Transverse colon (tissue), 4 donors: ENCODE measurements at regions not wholly inside any gene's neighbourhood (a gene's known extent, or its start where the extent isn't known, plus 50 kb on each side); places are given as distances from the start of the nearest gene placed in this dataset.

Experiments
- POLR2A ChIP-seq: fragments of 450-650 bp; IDR thresholded peaks from one replicate; pipeline ENCODE4 v1.6.1; 2016; ENCODE audit warnings: antibody characterized with exemption, mild to moderate bottlenecking, moderate library complexity
- POLR2AphosphoS5 ChIP-seq, 3 donors: sonication (generic); formaldehyde crosslinking; IDR thresholded peaks; one replicate each; pipeline ENCODE4 v1.6.1; 2016; ENCODE audit warnings: antibody characterized with exemption in 3 of 3
- TF ChIP-seq, protein P1 (sequence below), 5 experiments: fragments of 200-600 bp in 3 of 5; fragments of 450-650 bp in 2 of 5; sonication (generic) in 3 of 5; IDR thresholded peaks; 1 replicate in 2 of 5; 2 replicates in 3 of 5; pipeline ENCODE4 v1.5.1; 2016 to 2017; ENCODE audit warnings: antibody characterized with exemption in 5 of 5, inconsistent platforms in 3 of 5, mild to moderate bottlenecking in 2 of 5, moderate library complexity in 1 of 5

DNA sequence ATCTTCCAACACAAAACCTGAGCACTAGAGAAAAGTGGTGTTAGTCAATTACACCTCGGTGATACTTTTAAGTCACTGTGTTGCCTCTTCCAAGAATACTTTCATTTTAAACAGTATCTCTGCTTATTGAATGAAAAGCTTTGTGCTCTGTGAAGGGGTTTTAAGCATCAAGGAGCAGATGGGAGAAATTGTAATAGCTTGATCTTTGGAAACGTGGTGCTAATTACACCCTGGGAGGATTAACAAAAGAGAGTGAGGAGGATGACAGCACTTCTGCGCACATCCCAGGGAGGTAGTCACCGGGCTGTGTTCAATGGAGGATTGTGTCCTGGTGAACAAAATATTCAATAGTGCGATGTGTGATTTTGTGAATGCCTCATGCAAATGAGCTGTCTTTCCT is 477.4 kb upstream of the ADAMTS16 start:
- TF ChIP-seq, protein P1, sequence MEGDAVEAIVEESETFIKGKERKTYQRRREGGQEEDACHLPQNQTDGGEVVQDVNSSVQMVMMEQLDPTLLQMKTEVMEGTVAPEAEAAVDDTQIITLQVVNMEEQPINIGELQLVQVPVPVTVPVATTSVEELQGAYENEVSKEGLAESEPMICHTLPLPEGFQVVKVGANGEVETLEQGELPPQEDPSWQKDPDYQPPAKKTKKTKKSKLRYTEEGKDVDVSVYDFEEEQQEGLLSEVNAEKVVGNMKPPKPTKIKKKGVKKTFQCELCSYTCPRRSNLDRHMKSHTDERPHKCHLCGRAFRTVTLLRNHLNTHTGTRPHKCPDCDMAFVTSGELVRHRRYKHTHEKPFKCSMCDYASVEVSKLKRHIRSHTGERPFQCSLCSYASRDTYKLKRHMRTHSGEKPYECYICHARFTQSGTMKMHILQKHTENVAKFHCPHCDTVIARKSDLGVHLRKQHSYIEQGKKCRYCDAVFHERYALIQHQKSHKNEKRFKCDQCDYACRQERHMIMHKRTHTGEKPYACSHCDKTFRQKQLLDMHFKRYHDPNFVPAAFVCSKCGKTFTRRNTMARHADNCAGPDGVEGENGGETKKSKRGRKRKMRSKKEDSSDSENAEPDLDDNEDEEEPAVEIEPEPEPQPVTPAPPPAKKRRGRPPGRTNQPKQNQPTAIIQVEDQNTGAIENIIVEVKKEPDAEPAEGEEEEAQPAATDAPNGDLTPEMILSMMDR (IDR thresholded peaks at IDR 0.05) = no peak
- TF ChIP-seq POLR2AphosphoS5 (IDR thresholded peaks at IDR 0.05) (no peak), POLR2A (no peak)
